ENCODE measurements at regions not wholly inside any gene's neighbourhood (a gene's known extent, or its start where the extent isn't known, plus 50 kb on each side); places are given as distances from the start of the nearest gene placed in this dataset.

DNA sequence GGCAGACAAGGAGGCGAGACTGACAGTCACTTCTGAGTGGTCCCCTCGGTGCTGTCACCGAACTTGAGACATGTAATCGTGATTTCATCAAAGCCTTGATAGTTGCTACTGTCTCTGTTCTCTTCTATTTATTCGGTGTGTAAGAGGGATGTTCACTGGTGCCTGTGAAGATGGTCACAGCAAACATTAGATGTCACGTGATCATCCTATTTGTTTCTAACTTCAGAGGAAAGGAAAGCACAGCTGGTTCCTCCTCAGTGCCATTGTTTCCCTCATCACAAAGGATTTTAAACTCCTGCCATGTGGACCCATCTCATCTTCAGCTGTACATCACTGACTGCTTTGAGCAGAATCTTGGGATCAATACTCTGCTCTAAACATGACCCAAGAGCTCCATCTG lies 73.1 kb upstream of the CLMP start:
- TF ChIP-seq, protein P1, sequence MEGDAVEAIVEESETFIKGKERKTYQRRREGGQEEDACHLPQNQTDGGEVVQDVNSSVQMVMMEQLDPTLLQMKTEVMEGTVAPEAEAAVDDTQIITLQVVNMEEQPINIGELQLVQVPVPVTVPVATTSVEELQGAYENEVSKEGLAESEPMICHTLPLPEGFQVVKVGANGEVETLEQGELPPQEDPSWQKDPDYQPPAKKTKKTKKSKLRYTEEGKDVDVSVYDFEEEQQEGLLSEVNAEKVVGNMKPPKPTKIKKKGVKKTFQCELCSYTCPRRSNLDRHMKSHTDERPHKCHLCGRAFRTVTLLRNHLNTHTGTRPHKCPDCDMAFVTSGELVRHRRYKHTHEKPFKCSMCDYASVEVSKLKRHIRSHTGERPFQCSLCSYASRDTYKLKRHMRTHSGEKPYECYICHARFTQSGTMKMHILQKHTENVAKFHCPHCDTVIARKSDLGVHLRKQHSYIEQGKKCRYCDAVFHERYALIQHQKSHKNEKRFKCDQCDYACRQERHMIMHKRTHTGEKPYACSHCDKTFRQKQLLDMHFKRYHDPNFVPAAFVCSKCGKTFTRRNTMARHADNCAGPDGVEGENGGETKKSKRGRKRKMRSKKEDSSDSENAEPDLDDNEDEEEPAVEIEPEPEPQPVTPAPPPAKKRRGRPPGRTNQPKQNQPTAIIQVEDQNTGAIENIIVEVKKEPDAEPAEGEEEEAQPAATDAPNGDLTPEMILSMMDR (IDR thresholded peaks at IDR 0.05), result no peak
- no peak for TF ChIP-seq MAX (IDR thresholded peaks at IDR 0.05)
- no peak for TF ChIP-seq POLR2A (IDR thresholded peaks at IDR 0.05; ENCODE audit: low read length)
